Thyroid gland (tissue), 4 donors: ENCODE measurements at regions not wholly inside any gene's neighbourhood (a gene's known extent, or its start where the extent isn't known, plus 50 kb on each side); places are given as distances from the start of the nearest gene placed in this dataset.

Experiments
- DNase-seq, 2 donors: peaks; one replicate each; pipeline ENCODE4 v3.0.0-alpha.2; 2019
- H3K27ac ChIP-seq, 3 donors: fragments of 200-600 bp; sonication (generic); 1 replicate in 2 of 3; 2 replicates in 1 of 3; pipeline ENCODE4 v1.5.1; 2016 to 2019; ENCODE audit warnings: mild to moderate bottlenecking in 1 of 3, moderate library complexity in 1 of 3
- H3K27me3 ChIP-seq: fragments of 200-600 bp; sonication (generic); one replicate; pipeline ENCODE4 v1.5.1; 2019
- H3K36me3 ChIP-seq, 2 donors: fragments of 200-600 bp; sonication (generic); one replicate each; pipeline ENCODE4 v1.5.1; 2016 to 2019
- H3K4me1 ChIP-seq, 2 donors: fragments of 200-600 bp; sonication (generic); one replicate each; pipeline ENCODE4 v1.5.1; 2017 to 2019
- H3K4me3 ChIP-seq, 3 donors: fragments of 200-600 bp; sonication (generic); replicated peaks in 1 of 3; 1 replicate in 2 of 3; 2 replicates in 1 of 3; pipeline ENCODE4 v1.5.1; 2016; ENCODE audit warnings: mild to moderate bottlenecking in 1 of 3
- H3K9me3 ChIP-seq: fragments of 200-600 bp; sonication (generic); one replicate; pipeline ENCODE4 v1.5.1; 2017
- POLR2A ChIP-seq, 2 donors: fragments of 450-650 bp; IDR thresholded peaks; one replicate each; pipeline ENCODE4 v1.6.1; 2017; ENCODE audit warnings: antibody characterized with exemption in 2 of 2, mild to moderate bottlenecking in 2 of 2, moderate library complexity in 1 of 2
- WGBS, 2 donors: methylation state at CpG; one replicate each; pipeline ENCODE4 v1.1.5; 2017; 5-methylcytosine and 5-hydroxymethylcytosine counted together
- intact Hi-C: fragments of 100-400 bp; cut with DNase I; formaldehyde crosslinking; loops from one replicate; pipeline ENCODE4 v1.15.1; 2023
- TF ChIP-seq, protein P1 (sequence below), 6 experiments: fragments of 200-600 bp in 3 of 6; fragments of 450-650 bp in 3 of 6; sonication (generic) in 3 of 6; IDR thresholded peaks; one replicate each; pipeline ENCODE4 v1.5.1; 2016 to 2019; ENCODE audit warnings: antibody characterized with exemption in 6 of 6, mild to moderate bottlenecking in 2 of 6, inconsistent platforms in 1 of 6, moderate library complexity in 1 of 6

DNA sequence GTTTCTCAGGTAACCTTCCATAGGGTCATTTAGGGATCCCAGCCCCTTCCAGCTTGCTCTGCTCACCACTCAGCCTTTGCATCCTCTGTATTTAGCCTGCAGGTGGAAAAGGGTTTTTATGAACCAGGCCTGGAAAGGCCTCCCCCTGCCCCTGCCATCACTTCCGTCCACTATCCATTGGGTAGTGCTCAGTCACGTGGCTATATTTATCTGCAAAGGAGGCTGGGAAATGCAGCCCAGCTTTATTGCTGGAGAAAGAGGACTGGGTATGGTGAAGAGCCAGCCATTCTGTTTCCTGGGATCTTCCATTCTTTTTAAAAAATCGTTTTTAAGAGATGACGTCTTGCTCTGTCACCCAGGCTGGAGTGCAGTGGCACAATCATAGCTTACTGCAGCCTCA lies 87.0 kb upstream of the MAP1LC3B2 start:
- intact Hi-C loops: no loop called here
- 87 to 92% methylated on average over 4 of the region's 4 CpGs for WGBS, 2 donors
- Histone ChIP-seq H3K4me3 (no peak overlapping the region), H3K27me3 (no peaks in the 10 kb centered on the region), H3K4me1 (no peaks in the 10 kb centered on the region), H3K9me3 (no peaks in the 10 kb centered on the region), H3K36me3 (no peaks in the 10 kb centered on the region), H3K27ac (no peak overlapping the region)
- TF ChIP-seq, protein P1, sequence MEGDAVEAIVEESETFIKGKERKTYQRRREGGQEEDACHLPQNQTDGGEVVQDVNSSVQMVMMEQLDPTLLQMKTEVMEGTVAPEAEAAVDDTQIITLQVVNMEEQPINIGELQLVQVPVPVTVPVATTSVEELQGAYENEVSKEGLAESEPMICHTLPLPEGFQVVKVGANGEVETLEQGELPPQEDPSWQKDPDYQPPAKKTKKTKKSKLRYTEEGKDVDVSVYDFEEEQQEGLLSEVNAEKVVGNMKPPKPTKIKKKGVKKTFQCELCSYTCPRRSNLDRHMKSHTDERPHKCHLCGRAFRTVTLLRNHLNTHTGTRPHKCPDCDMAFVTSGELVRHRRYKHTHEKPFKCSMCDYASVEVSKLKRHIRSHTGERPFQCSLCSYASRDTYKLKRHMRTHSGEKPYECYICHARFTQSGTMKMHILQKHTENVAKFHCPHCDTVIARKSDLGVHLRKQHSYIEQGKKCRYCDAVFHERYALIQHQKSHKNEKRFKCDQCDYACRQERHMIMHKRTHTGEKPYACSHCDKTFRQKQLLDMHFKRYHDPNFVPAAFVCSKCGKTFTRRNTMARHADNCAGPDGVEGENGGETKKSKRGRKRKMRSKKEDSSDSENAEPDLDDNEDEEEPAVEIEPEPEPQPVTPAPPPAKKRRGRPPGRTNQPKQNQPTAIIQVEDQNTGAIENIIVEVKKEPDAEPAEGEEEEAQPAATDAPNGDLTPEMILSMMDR (IDR thresholded peaks at IDR 0.05): no peak
- no peak for TF ChIP-seq POLR2A (IDR thresholded peaks at IDR 0.05)
- DNase-seq: no peak

- H3K27ac ChIP-seq: no peak overlapping the region
- TF ChIP-seq POLR2A (IDR thresholded peaks at IDR 0.05): no peak
- TF ChIP-seq, protein P1 (IDR thresholded peaks at IDR 0.05): no peak
- DNase-seq: no peak
- no peak overlapping the region for H3K4me3 ChIP-seq
- 96 to 100% methylated on average over 1 of the region's 1 CpG for WGBS, 2 donors
- H3K9me3 ChIP-seq: no peaks in the 10 kb centered on the region
- H3K4me1 ChIP-seq: no peaks in the 10 kb centered on the region
- intact Hi-C loops: no loop called here
- H3K36me3 ChIP-seq: no peaks in the 10 kb centered on the region
- H3K27me3 ChIP-seq: no peaks in the 10 kb centered on the region
These were observed 85.8 kb upstream of the MAP1LC3B2 start for GRCh38 chr12:116473416-116473815.

DNA sequence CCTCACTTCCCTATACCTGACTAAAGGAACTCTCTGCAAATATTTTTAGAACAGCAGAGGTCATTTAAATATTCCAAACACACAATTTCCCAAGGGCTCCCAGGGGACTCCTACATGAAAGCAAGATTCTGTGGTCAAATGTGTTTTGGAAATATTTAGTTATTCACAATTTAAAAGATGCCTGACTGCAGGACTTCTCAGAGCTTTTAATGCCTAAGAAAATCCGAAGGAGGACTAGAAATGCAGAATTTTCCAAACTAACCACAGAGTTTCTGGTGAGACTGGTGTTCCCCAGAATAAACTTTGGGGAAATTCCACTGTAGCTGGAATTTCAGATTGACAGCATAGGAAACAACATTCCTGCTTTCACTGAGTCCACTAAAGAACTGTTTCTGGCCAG lies 84.8 kb upstream of the MAP1LC3B2 start:
- no peak overlapping the region for H3K27ac ChIP-seq
- H3K9me3 ChIP-seq: no peaks in the 10 kb centered on the region
- H3K27me3 ChIP-seq: no peaks in the 10 kb centered on the region
- no peak for DNase-seq
- no peaks in the 10 kb centered on the region for H3K4me1 ChIP-seq
- whole genome bisulfite sequencing, 2 donors: 57 to 69% methylated on average over 1 of the region's 1 CpG
- H3K4me3 ChIP-seq: no peak overlapping the region
- intact Hi-C loops: no loop called here
- H3K36me3 ChIP-seq: no peaks in the 10 kb centered on the region
- TF ChIP-seq, protein P1 (IDR thresholded peaks at IDR 0.05): no peak
- TF ChIP-seq POLR2A (IDR thresholded peaks at IDR 0.05): no peak

DNA sequence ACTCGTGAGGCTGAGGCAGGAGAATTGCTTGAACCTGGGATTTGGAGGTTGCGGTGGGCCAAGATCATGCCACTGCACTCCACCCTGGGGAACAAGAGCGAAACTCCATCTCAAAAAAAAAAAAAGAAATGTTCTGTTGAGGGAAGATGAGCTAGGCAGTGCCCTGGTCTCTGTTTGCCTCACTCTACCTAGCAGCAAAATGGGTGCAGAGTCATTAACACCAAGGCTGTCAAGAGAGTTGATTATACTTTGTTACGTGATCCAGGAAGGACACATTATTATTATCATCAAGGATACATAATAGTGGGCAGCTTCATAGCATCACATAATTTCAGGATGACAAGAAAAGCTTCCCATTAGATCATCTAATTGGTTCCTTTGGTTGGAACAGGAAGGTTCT lies 84.3 kb upstream of the MAP1LC3B2 start:
- DNase-seq: no peak
- Histone ChIP-seq H3K4me3 (no peak overlapping the region), H3K27ac (no peak overlapping the region), H3K36me3 (no peaks in the 10 kb centered on the region), H3K9me3 (no peaks in the 10 kb centered on the region), H3K4me1 (no peaks in the 10 kb centered on the region), H3K27me3 (no peaks in the 10 kb centered on the region)
- WGBS, 2 donors: 93 to 95% methylated on average over 4 of the region's 4 CpGs
- intact Hi-C loops: no loop called here
- TF ChIP-seq POLR2A (IDR thresholded peaks at IDR 0.05): no peak
- TF ChIP-seq, protein P1 (IDR thresholded peaks at IDR 0.05): no peak

DNA sequence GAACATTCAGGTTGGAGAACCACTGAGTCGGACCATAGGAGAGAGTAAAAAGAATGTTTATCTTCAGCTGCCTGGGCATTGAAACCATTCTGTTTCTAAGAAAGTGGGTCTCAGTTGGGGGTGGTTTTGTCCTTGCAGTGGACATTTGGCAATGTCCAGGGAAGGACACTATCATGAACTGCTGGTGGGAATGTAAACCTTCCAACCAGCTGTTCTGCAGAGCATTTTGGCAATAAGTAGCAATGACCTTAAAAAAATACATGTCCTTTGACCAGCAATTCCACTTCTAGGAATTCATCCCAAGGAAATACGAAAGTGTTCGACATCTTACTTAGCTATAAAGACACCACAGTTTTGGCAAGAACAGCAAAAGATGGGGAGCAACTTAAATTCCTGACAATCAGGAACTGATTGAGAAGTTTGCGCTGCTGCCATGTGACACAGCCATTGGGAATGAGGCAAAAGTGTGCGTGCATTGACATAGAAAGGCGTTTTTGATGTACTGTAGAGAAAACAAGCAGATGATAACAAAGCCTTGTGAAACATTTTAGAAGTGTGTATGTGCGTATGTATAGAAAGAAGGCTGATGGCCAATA lies 82.9 kb upstream of the MAP1LC3B2 start:
- 89 to 91% methylated on average over 7 of the region's 7 CpGs for WGBS, 2 donors
- no peak overlapping the region for H3K4me3 ChIP-seq
- no peak overlapping the region for H3K27ac ChIP-seq
- H3K27me3 ChIP-seq: no peaks in the 10 kb centered on the region
- DNase-seq: no peak
- H3K4me1 ChIP-seq: no peaks in the 10 kb centered on the region
- no peaks in the 10 kb centered on the region for H3K36me3 ChIP-seq
- H3K9me3 ChIP-seq: no peaks in the 10 kb centered on the region
- intact Hi-C loops: no loop called here
- TF ChIP-seq, protein P1 (IDR thresholded peaks at IDR 0.05): no peak
- no peak for TF ChIP-seq POLR2A (IDR thresholded peaks at IDR 0.05)
